ENCODE measurements at regions not wholly inside any gene's neighbourhood (a gene's known extent, or its start where the extent isn't known, plus 50 kb on each side); places are given as distances from the start of the nearest gene placed in this dataset.

GRCh38 chr5:155562158-155562557 lies 548.6 kb downstream of the KIF4B start (continued):
- no peak for TF ChIP-seq CHD7 (IDR thresholded peaks at IDR 0.05; ENCODE audit: low read depth, low read length)
- no peak for TF ChIP-seq POLR2AphosphoS5 (IDR thresholded peaks at IDR 0.05; ENCODE audit: control insufficient read depth, insufficient read depth, low read depth, low read length)
- TF ChIP-seq PYGO2 (tag; IDR thresholded peaks at IDR 0.05) = no peak
- no peak for TF ChIP-seq ZNF76 (CRISPR knock-in tag; IDR thresholded peaks at IDR 0.05; ENCODE audit: borderline replicate concordance)
- no peak for TF ChIP-seq ZNF316 (IDR thresholded peaks at IDR 0.05)
- no peak for TF ChIP-seq ZNF79 (CRISPR knock-in tag; IDR thresholded peaks at IDR 0.05; ENCODE audit: low read depth)
- TF ChIP-seq ZNF121 (CRISPR knock-in tag; conservative IDR thresholded peaks at IDR 0.05) = no peak
- TF ChIP-seq RBM25 (IDR thresholded peaks at IDR 0.05; ENCODE audit: low read depth, low read length, severe bottlenecking) = no peak
- no peak for TF ChIP-seq RHOXF2B (CRISPR knock-in tag; conservative IDR thresholded peaks at IDR 0.05)
- no peak for TF ChIP-seq NFE2 (IDR thresholded peaks at IDR 0.05; ENCODE audit: low read depth)
- no peak for TF ChIP-seq ZNF212 (CRISPR knock-in tag; IDR thresholded peaks at IDR 0.05)
- no peak for TF ChIP-seq ZNF780A (CRISPR knock-in tag; IDR thresholded peaks at IDR 0.05)
- TF ChIP-seq MTA2 (IDR thresholded peaks at IDR 0.05; ENCODE audit: low read depth) = no peak
